NCI-H2029 (cell line): ENCODE measurements at regions not wholly inside any gene's neighbourhood (a gene's known extent, or its start where the extent isn't known, plus 50 kb on each side); places are given as distances from the start of the nearest gene placed in this dataset.
A peak's percentile ranks its signal among the peaks of the same experiment; 100 is the strongest.
"Not testable (repeated sequence)": the region's sequence is repeated elsewhere in the genome, so short reads cannot be mapped to it uniquely, and the experiment has no call there.

Experiments used
- DNase-seq: peaks from one replicate; lab custom pipeline; 2025; lab: John Stamatoyannopoulos, UW

GRCh38 chr7:112982441-112983063, 104.1 kb downstream of the GPR85 start:
- DNase-seq, result no peak

- DNase-seq, result no peak
These were observed 104.7 kb downstream of the GPR85 start for GRCh38 chr7:112981966-112982365.

DNA sequence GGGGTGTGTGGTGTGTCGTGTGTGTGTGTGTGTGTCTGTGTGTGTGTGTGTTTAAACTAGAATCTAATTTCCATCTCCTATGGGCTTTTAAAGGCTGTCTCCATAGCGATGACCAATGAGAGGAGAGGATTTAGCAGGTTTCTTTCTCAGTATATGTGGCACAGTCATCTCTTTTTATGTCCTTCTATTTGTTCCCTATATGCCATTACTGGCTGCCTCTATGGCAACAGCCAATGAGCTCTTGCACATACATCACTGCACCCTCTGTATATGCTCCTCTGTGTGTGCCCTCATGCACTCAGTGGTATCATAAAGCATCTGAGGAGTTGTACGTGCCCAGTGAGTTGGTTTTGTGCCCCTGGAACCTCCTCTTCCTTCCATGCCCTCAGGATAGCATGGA, 107.6 kb downstream of the GPR85 start:
- not testable (repeated sequence) for DNase-seq

DNA sequence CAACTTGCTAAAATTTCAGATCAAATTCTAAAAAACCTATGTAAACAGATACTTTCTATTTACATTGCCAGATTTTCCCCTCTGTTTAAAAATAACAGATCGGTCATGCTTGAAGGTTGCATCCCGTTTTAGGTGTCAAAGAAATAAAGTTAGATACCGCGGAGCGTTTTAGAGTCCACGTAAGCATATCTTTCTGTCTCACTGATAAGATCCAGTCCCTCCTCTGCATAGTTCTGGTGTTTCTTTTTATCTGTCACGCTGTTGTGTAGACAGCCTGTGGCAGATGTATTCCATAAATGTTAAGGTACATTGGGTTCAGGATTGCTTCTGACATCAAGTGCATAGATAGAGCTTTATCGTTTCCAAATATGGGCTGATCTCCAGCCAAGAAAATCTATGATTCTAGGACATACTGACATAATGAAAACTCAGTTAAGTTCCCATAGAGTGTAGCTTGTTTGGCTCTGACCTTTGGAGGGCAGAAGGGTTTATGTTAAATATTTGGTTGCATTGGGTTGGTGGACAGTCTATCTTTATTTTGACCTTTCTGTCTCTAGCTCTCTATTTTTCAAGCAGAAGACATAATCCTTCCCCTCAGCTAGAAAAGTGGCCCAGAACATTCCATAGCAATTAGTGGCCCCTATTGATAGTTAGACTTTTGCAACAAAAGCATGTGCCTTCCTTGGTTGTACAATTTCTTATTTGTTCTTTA, 109.2 kb downstream of the GPR85 start:
- not testable (repeated sequence) for DNase-seq

DNA sequence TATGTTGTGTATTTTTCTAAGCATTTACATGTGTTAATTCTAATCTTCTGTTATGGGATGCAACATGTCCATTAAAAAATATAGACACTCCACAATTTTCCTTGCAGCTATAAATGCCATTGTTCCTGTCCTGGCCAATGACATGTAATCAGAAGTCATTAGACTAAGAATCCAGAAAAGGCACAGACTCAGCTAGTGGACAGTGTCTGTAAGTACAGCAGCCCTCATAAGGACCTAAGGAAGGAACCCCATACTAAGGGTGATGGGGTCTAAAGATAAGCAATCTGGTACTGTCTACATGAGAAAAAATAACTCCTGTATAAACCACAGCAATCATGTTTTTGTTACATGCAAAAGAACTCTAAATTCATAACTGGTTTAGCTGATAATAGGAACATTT, 115.9 kb downstream of the GPR85 start:
- DNase-seq, result no peak

GRCh38 chr7:112969946-112970345, 116.7 kb downstream of the GPR85 start:
- DNase-seq, result no peak

DNA sequence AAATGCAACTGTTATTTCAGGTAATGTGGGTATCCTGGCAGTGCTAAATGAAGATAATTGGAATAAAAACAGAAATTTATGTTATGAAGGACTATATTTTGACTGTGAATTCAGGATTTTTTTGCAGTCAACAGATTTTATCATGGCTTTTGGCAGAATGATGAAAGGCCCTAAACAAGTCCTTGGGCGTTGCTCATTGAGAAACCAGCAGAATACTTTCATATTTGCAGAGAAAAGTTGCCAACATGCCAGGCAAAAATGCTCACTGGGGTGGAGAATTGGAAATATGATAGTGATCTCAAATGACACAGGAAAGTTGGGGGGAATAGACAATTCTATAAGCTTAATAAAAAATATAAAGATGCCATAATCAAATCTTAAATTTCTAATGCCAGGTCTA, 121.1 kb downstream of the GPR85 start:
- no peak for DNase-seq

DNA sequence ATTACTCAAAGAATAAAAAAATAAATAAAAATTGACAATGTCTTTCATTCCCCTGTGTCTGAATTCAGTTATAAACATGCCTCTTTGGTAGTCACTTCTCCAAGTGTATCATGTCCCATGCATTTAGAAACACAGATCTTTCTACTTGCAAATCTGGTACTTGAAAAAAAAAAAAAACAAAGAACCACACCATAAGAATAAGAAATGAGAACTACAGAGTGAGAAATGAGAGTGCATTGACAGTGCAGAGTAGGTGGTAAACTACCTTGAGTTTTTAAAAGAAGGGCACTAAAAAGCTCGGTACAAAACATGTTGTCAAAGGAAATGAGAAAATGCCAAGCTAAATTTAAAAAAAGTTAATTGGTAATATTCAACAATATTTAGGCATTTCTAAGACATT, 123.0 kb downstream of the GPR85 start:
- no peak for DNase-seq

GRCh38 chr7:112962815-112963214, 123.8 kb downstream of the GPR85 start:
- DNase-seq, result no peak

DNA sequence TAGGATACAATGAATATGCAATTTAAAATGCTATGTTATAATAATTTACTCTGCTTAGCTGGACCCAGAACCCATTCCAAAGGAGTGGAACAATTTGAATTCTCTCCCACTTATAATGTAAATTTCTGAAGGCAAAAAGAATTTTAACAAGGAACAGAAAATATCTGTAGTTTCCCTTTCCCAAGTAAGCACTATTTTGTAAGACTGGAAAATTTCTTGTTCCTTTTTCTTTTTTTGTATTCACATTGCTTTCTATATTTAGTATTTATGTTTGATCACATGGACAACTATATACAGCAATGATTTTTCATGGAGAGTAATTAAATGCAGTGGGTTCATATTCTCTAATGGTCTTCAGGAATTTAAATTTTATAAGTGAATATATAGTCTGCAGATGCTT, 127.4 kb downstream of the GPR85 start:
- no peak for DNase-seq

GRCh38 chr7:112958775-112959174, 127.9 kb downstream of the GPR85 start:
- no peak for DNase-seq

GRCh38 chr7:112957901-112958300, 128.7 kb downstream of the GPR85 start:
- no peak for DNase-seq

GRCh38 chr7:112953031-112953430, 133.6 kb downstream of the GPR85 start:
- DNase-seq, result not testable (repeated sequence)

DNA sequence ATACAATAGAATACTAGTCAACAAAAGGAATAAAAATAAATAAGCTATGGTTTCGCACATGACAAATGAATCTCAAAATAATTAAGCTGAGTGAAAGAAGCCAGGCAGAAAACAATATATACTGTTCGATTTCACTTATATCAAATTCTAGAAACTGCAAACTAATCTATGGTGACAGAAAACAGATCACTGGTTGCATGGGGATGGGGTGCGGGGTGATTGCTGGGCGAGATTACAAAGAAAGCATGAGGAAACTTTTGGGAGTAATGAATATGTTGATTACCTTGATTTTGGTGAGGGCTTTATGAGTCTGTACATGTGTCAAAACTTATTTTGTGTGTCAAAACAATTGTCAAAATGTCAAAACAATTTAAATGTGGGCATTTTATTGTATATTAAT, 135.6 kb downstream of the GPR85 start:
- no peak for DNase-seq

- not testable (repeated sequence) for DNase-seq
These were observed 136.9 kb downstream of the GPR85 start for GRCh38 chr7:112949682-112950081.

DNA sequence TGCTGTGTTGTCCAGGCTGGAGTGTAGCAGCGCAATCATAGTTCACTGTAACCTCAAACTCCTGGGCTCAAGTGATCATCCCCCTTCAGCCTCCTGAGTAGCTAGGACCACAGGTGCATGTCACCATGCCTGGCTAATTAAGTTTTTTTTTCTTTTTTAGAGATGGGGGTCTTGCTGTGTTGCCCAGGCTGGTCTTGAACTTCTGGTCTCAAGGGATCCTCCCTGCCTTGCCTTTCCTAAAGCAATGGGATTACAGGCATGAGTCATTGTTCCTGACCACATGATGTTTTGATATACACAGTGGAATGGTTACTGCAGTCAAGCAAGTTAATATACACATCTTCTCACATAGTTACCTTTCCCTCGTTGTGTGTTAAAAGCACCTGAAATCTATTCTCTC, 140.3 kb downstream of the GPR85 start:
- no peak for DNase-seq

DNA sequence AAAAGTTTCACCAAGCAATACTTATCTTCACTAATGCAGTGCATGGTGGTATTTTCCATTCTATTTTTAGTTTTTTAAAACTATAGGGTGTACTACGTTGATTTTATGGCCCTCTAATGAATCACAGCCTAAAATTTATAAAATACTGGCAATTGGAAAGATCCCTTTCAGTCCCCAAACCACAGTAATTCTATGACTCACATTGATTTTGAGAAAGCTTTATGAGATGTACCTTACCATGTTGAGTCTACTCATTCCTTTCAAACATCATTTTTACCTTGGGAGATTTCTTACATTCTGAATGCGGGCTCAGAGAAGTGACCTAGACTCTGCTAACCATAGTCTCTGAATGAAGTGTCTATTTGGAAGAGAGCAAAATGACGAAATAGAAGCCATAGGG, 141.6 kb downstream of the GPR85 start:
- DNase-seq, result no peak

- DNase-seq, result no peak
These were observed 143.6 kb downstream of the GPR85 start for GRCh38 chr7:112942981-112943380.

- not testable (repeated sequence) for DNase-seq
These were observed 144.5 kb downstream of the GPR85 start for GRCh38 chr7:112942125-112942524.

- no peak for DNase-seq
These were observed 146.3 kb downstream of the GPR85 start for GRCh38 chr7:112940314-112940732.

- DNase-seq, result peak; percentile 99
These were observed 146.9 kb downstream of the GPR85 start for GRCh38 chr7:112939574-112940313.

DNA sequence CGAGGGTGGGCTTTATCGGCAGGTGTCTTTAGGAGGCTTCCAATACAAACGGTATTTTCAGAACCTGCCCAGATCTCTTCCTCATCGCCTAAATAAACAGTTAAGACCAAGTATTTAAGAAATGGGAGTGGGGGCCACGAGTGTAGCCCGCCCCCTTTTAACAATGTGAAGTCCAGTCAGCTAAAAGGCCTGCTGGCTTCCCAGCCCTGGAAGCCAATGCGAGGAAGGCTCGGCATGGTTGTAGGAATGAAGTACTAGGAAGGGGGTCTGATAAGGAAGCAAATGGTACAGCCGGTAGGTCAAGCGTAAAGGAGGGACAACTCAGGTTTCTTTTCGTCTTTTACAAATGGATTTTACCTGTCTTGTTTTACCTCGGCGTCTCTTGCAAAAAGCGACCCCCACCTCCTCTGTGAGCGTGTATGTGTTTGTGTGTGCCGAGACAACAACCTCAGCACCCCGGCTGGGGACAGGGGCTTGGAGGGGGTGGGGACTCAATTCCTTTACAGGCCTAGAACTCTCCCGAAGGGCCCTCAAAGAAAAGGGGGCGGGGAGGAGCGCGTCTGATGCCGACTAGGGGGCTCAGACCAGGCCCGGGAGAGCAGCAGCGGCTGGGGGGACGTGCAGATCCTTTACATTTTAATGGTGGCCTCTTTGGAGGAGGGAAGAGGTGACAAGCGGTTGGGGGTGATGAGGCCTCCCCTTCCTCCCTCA, 147.6 kb downstream of the GPR85 start:
- no peak for DNase-seq
